ENCODE measurements at regions not wholly inside any gene's neighbourhood (a gene's known extent, or its start where the extent isn't known, plus 50 kb on each side); places are given as distances from the start of the nearest gene placed in this dataset.

DNA sequence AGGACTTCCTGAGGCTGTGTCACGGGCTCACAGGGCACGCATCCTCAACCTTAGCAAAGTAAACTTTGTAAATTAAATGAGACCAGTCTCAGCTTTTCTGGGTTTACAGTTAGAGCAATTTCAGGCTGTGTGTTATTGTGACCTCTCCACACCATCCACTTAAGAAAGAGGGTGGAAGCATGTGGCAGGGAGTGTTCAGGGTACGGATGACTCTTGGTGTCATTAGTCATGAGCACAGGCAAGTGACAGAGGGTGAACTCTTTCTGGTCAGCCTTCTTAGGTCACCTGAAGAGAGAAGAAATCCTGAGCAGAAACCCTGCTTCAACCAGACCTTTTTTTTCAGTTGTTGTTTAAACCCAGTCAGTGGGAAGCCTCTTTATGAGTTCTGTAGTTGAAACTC is 207.9 kb downstream of the ICOS start:
- no peak for TF ChIP-seq JUNB (IDR thresholded peaks at IDR 0.05; ENCODE audit: unreplicated experiment)
- no peak for TF ChIP-seq EZH2 (IDR thresholded peaks at IDR 0.05; ENCODE audit: low read depth, unreplicated experiment)

Data from GM23338 (cell line).